IMR-90 (cell line): ENCODE measurements at regions not wholly inside any gene's neighbourhood (a gene's known extent, or its start where the extent isn't known, plus 50 kb on each side); places are given as distances from the start of the nearest gene placed in this dataset.

Experiments
- RAD21 ChIP-seq: IDR thresholded peaks from 2 replicates; pipeline ENCODE4 v1.6.1; 2012; ENCODE audit warnings: low read length, improper control_type of control experiment
- TF ChIP-seq, protein P1 (sequence below): conservative IDR thresholded peaks from 2 replicates; pipeline ENCODE4 v1.5.1; 2012; ENCODE audit warnings: mild to moderate bottlenecking, low read depth, low read length, improper control_type of control experiment

GRCh38 chr4:135236048-135236447 is 1034.5 kb upstream of the PABPC4L start:
- TF ChIP-seq, protein P1, sequence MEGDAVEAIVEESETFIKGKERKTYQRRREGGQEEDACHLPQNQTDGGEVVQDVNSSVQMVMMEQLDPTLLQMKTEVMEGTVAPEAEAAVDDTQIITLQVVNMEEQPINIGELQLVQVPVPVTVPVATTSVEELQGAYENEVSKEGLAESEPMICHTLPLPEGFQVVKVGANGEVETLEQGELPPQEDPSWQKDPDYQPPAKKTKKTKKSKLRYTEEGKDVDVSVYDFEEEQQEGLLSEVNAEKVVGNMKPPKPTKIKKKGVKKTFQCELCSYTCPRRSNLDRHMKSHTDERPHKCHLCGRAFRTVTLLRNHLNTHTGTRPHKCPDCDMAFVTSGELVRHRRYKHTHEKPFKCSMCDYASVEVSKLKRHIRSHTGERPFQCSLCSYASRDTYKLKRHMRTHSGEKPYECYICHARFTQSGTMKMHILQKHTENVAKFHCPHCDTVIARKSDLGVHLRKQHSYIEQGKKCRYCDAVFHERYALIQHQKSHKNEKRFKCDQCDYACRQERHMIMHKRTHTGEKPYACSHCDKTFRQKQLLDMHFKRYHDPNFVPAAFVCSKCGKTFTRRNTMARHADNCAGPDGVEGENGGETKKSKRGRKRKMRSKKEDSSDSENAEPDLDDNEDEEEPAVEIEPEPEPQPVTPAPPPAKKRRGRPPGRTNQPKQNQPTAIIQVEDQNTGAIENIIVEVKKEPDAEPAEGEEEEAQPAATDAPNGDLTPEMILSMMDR = no peak
- no peak for TF ChIP-seq RAD21
